Hepatocyte (in vitro differentiated cells): ENCODE measurements at regions not wholly inside any gene's neighbourhood (a gene's known extent, or its start where the extent isn't known, plus 50 kb on each side); places are given as distances from the start of the nearest gene placed in this dataset.

Experiments used
- DNase-seq: peaks from one replicate; pipeline ENCODE4 v3.0.0-alpha.2; 2016; ENCODE audit warnings: low spot score
- H2AFZ ChIP-seq: fragments of 200-600 bp; sonication (generic); 2 replicates; pipeline ENCODE4 v1.6.0; 2016; ENCODE audit warnings: antibody characterized with exemption, mild to moderate bottlenecking
- H3K27ac ChIP-seq: fragments of 200-600 bp; sonication (generic); 2 replicates; pipeline ENCODE4 v1.5.1; 2016; ENCODE audit warnings: mild to moderate bottlenecking
- H3K27me3 ChIP-seq: fragments of 200-600 bp; sonication (generic); 2 replicates; pipeline ENCODE4 v1.6.1; 2016
- H3K36me3 ChIP-seq: fragments of 200-600 bp; sonication (generic); replicated peaks from 2 replicates; pipeline ENCODE4 v1.5.1; 2016; ENCODE audit warnings: low read depth; ENCODE audit not compliant: insufficient read depth
- H3K4me1 ChIP-seq: fragments of 200-600 bp; sonication (generic); 2 replicates; pipeline ENCODE4 v1.5.1; 2016; ENCODE audit warnings: mild to moderate bottlenecking, moderate library complexity; ENCODE audit not compliant: insufficient read depth
- H3K4me2 ChIP-seq: fragments of 200-600 bp; sonication (generic); 2 replicates; pipeline ENCODE4 v1.6.0; 2016
- H3K4me3 ChIP-seq: fragments of 200-600 bp; sonication (generic); 2 replicates; pipeline ENCODE4 v1.5.1; 2016; ENCODE audit warnings: mild to moderate bottlenecking
- H3K79me2 ChIP-seq: fragments of 200-600 bp; sonication (generic); 2 replicates; pipeline ENCODE4 v1.6.0; 2017; ENCODE audit warnings: mild to moderate bottlenecking
- H3K9me2 ChIP-seq: fragments of 200-600 bp; sonication (generic); replicated peaks from 2 replicates; pipeline ENCODE4 v1.6.0; 2017; ENCODE audit warnings: mild to moderate bottlenecking; ENCODE audit not compliant: insufficient read depth
- H3K9me3 ChIP-seq: fragments of 200-600 bp; sonication (generic); 2 replicates; pipeline ENCODE4 v1.5.1; 2016; ENCODE audit warnings: low read depth, mild to moderate bottlenecking
- H4K20me1 ChIP-seq: fragments of 200-600 bp; sonication (generic); 2 replicates; pipeline ENCODE4 v1.6.0; 2016; ENCODE audit warnings: mild to moderate bottlenecking; ENCODE audit not compliant: insufficient read depth, poor library complexity, severe bottlenecking
- CTCF ChIP-seq: fragments of 200-600 bp; sonication (generic); IDR thresholded peaks from 2 replicates; pipeline ENCODE4 v1.5.1; 2016; ENCODE audit warnings: antibody characterized with exemption, mild to moderate bottlenecking; ENCODE audit not compliant: poor library complexity
- EZH2 ChIP-seq: fragments of 200-600 bp; sonication (generic); IDR thresholded peaks from 2 replicates; pipeline ENCODE4 v1.6.1; 2016; ENCODE audit warnings: antibody characterized with exemption, mild to moderate bottlenecking, borderline replicate concordance
- EZH2phosphoT487 ChIP-seq: fragments of 200-600 bp; sonication (generic); IDR thresholded peaks from one replicate; pipeline ENCODE4 v1.6.1; 2018; ENCODE audit warnings: antibody characterized with exemption, mild to moderate bottlenecking, low read depth, moderate library complexity; ENCODE audit not compliant: unreplicated experiment, severe bottlenecking
- WGBS: methylation state at CpG from one replicate; pipeline ENCODE4 v1.1.6; 2016; ENCODE audit warnings: low lambda C conversion rate; ENCODE audit errors: missing lambda C conversion rate; 5-methylcytosine and 5-hydroxymethylcytosine counted together

GRCh38 chr3:16059081-16059537, 115.4 kb upstream of the GALNT15 start:
- DNase-seq, result no peak
- Histone ChIP-seq H3K27me3 (no peaks in the 10 kb centered on the region), H3K9me2 (no peaks in the 10 kb centered on the region), H3K27ac (peak overlapping the region; percentile 44), H3K4me2 (no peak overlapping the region), H3K9me3 (no peaks in the 10 kb centered on the region), H3K4me3 (no peak overlapping the region), H3K4me1 (peaks cover 5% of the 10 kb centered on the region), H3K79me2 (no peaks in the 10 kb centered on the region), H2AFZ (no peak overlapping the region), H4K20me1 (no peaks in the 10 kb centered on the region), H3K36me3 (no peaks in the 10 kb centered on the region)
- 87% methylated on average over 5 of the region's 5 CpGs for WGBS
- TF ChIP-seq CTCF (no peak), EZH2 (no peak), EZH2phosphoT487 (no peak)

- H3K9me2 ChIP-seq, result no peaks in the 10 kb centered on the region
- no peak for DNase-seq
- WGBS, result 95% methylated on average over 2 of the region's 2 CpGs
- H3K4me3 ChIP-seq, result no peak overlapping the region
- no peaks in the 10 kb centered on the region for H3K9me3 ChIP-seq
- no peaks in the 10 kb centered on the region for H3K36me3 ChIP-seq
- no peaks in the 10 kb centered on the region for H4K20me1 ChIP-seq
- H3K27me3 ChIP-seq, result no peaks in the 10 kb centered on the region
- H3K79me2 ChIP-seq, result no peaks in the 10 kb centered on the region
- TF ChIP-seq EZH2phosphoT487, result no peak
- H3K4me2 ChIP-seq, result no peak overlapping the region
- peaks cover 5% of the 10 kb centered on the region for H3K4me1 ChIP-seq
- no peak overlapping the region for H2AFZ ChIP-seq
- peak overlapping the region; percentile 44 for H3K27ac ChIP-seq
These were observed 114.6 kb upstream of the GALNT15 start for GRCh38 chr3:16059711-16060357.

GRCh38 chr3:16060358-16060852, 114.1 kb upstream of the GALNT15 start:
- 29% methylated on average over 4 of the region's 4 CpGs for WGBS
- no peak overlapping the region for H3K4me2 ChIP-seq
- no peak overlapping the region for H2AFZ ChIP-seq

More at GRCh38 chr3:16060358-16060852, 114.1 kb upstream of the GALNT15 start:
- peak overlapping the region; percentile 59 for H3K27ac ChIP-seq
- H3K79me2 ChIP-seq, result no peaks in the 10 kb centered on the region
- no peak overlapping the region for H3K4me3 ChIP-seq
- H3K36me3 ChIP-seq, result no peaks in the 10 kb centered on the region
- H3K9me2 ChIP-seq, result no peaks in the 10 kb centered on the region
- H4K20me1 ChIP-seq, result no peaks in the 10 kb centered on the region
- H3K27me3 ChIP-seq, result no peaks in the 10 kb centered on the region
- TF ChIP-seq EZH2phosphoT487 (no peak), CTCF (no peak), EZH2 (no peak)
- peak; percentile 75 for DNase-seq
- H3K4me1 ChIP-seq, result peaks cover 5% of the 10 kb centered on the region
- no peaks in the 10 kb centered on the region for H3K9me3 ChIP-seq
